ENCODE measurements at regions not wholly inside any gene's neighbourhood (a gene's known extent, or its start where the extent isn't known, plus 50 kb on each side); places are given as distances from the start of the nearest gene placed in this dataset.

GRCh38 chr12:108016022-108016564, 113.0 kb upstream of the WSCD2 start:
- TF ChIP-seq CTCF (IDR thresholded peaks at IDR 0.05): no peak
- no peak for TF ChIP-seq EZH2 (IDR thresholded peaks at IDR 0.05)
- no peak for TF ChIP-seq EZH2phosphoT487 (IDR thresholded peaks at IDR 0.05)
